Aorta (tissue), 5 donors: ENCODE measurements at regions not wholly inside any gene's neighbourhood (a gene's known extent, or its start where the extent isn't known, plus 50 kb on each side); places are given as distances from the start of the nearest gene placed in this dataset.

ENCODE experiments used
- ATAC-seq: fragments of 200-7000 bp; cut with Tn5 transposase; one replicate; pipeline ENCODE4 v1.9.1; 2022; ENCODE audit warnings: moderate library complexity; ENCODE audit not compliant: low FRiP score
- DNase-seq, 2 donors: peaks; one replicate each; pipeline ENCODE4 v3.0.0-alpha.2; 2020
- H3K27ac ChIP-seq, 2 donors: one replicate each; pipeline ENCODE4 v1.5.1; 2013; ENCODE audit warnings: low read length in 2 of 2, mild to moderate bottlenecking in 2 of 2, moderate library complexity in 2 of 2, control low read depth in 1 of 2, inconsistent platforms in 1 of 2, low read depth in 1 of 2
- H3K27me3 ChIP-seq, 2 donors: one replicate each; pipeline ENCODE4 v1.6.1; 2013; ENCODE audit warnings: control low read depth in 1 of 2, low read length in 1 of 2, mild to moderate bottlenecking in 1 of 2, moderate library complexity in 1 of 2; ENCODE audit not compliant: insufficient read depth in 2 of 2, control insufficient read depth in 1 of 2
- H3K36me3 ChIP-seq, 2 donors: one replicate each; pipeline ENCODE4 v1.6.1; 2013; ENCODE audit warnings: control low read depth in 1 of 2, low read length in 1 of 2, mild to moderate bottlenecking in 1 of 2; ENCODE audit not compliant: insufficient read depth in 2 of 2, control insufficient read depth in 1 of 2
- H3K4me1 ChIP-seq, 2 donors: one replicate each; pipeline ENCODE4 v1.6.1; 2013; ENCODE audit warnings: low read length in 2 of 2, control low read depth in 1 of 2, mild to moderate bottlenecking in 1 of 2, moderate library complexity in 1 of 2; ENCODE audit not compliant: insufficient read depth in 2 of 2, control insufficient read depth in 1 of 2
- H3K4me3 ChIP-seq, 2 donors: one replicate each; pipeline ENCODE4 v1.5.1; 2013; ENCODE audit warnings: low read length in 2 of 2, control low read depth in 1 of 2, mild to moderate bottlenecking in 1 of 2
- H3K9me3 ChIP-seq: one replicate; pipeline ENCODE4 v1.6.1; 2013; ENCODE audit warnings: mild to moderate bottlenecking, low read length; ENCODE audit not compliant: control insufficient read depth
- WGBS, 2 donors: extraction: QIAGEN DNeasy Blood & Tissue Kit; methylation state at CpG; one replicate each; pipeline ENCODE4 v1.1.7; 2013; 5-methylcytosine and 5-hydroxymethylcytosine counted together
- intact Hi-C, 2 donors: fragments of 100-400 bp; cut with DNase I; formaldehyde crosslinking; loops; one replicate each; pipeline versions ENCODE4 v1.14.2 to v1.15.0; 2022
- donor health status: healthy with polysubstance abuse.
- donor health status: Bipolar disorder and iron deficiency.
- donor health status: DM: no; HTN: no; CAD: no.
- donor health status: DM: no; HTN: no; CAD: no.
- donor health status: DM: yes; HTN: yes; CAD: no.

GRCh38 chr16:55942821-55943220 lies 67.6 kb upstream of the CES5A start:
- Histone ChIP-seq H3K27me3 (no peaks in the 10 kb centered on the region), H3K4me3 (no peak overlapping the region), H3K4me1 (no peaks in the 10 kb centered on the region), H3K9me3 (no peaks in the 10 kb centered on the region), H3K27ac (no peak overlapping the region), H3K36me3 (no peaks in the 10 kb centered on the region)
- DNase-seq (no peak), ATAC-seq (no peak)
- intact Hi-C loops, result loop anchor here in 1 of 2 donors (5.0 to 10.0 kb wide), 2 partner anchors 252 to 414 kb away; partner anchors contain the start of gene GNAO1
- 88 to 90% methylated on average over 3 of the region's 3 CpGs for WGBS, 2 donors

DNA sequence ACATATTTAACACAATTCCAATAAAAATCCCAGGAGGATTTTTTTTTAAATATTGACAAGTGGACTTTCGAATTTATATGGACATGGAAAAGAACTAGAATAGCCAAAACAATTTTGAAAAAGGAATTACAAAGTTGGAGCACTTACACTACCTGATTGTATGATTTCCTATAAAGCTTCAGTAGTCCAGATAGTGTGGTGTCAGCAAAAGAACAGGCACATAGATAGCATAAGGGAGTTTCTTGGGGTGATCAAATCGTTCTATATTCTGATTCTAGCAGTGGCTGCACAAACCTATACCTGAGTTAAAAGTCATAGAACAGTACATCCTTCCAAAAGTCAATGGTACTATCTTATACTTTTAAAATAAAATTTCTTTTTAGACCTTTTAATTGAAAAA lies 66.4 kb upstream of the CES5A start:
- DNase-seq (no peak), ATAC-seq (no peak)
- intact Hi-C loops, result loop anchor here in 1 of 2 donors (5.0 to 10.0 kb wide), 2 partner anchors 253 to 416 kb away; partner anchors contain the start of gene GNAO1
- H3K27ac ChIP-seq, result no peak overlapping the region
- H3K9me3 ChIP-seq, result peaks cover 2% of the 10 kb centered on the region
- no peaks in the 10 kb centered on the region for H3K36me3 ChIP-seq
- no peaks in the 10 kb centered on the region for H3K27me3 ChIP-seq
- WGBS, 2 donors, result 58 to 66% methylated on average over 2 of the region's 2 CpGs
- H3K4me1 ChIP-seq, result no peaks in the 10 kb centered on the region
- H3K4me3 ChIP-seq, result no peak overlapping the region

GRCh38 chr16:55938126-55938525 lies 63.0 kb upstream of the CES5A start:
- H3K27ac ChIP-seq, result no peak overlapping the region
- ATAC-seq (no peak), DNase-seq (no peak)
- no peaks in the 10 kb centered on the region for H3K4me1 ChIP-seq
- 57% methylated on average over 1 of the region's 1 CpG for WGBS, 2 donors
- no peaks in the 10 kb centered on the region for H3K36me3 ChIP-seq
- no peak overlapping the region for H3K4me3 ChIP-seq
- intact Hi-C loops, result no loop called here
- peaks cover 2% of the 10 kb centered on the region for H3K9me3 ChIP-seq
- peaks cover 0 to 2% of the 10 kb centered on the region in 2 donors for H3K27me3 ChIP-seq

- Histone ChIP-seq H3K27ac (no peak overlapping the region), H3K36me3 (no peaks in the 10 kb centered on the region), H3K27me3 (peaks cover 0 to 2% of the 10 kb centered on the region in 2 donors), H3K4me1 (no peaks in the 10 kb centered on the region), H3K9me3 (peaks cover 2% of the 10 kb centered on the region), H3K4me3 (no peak overlapping the region)
- DNase-seq (no peak), ATAC-seq (no peak)
- intact Hi-C loops, result no loop called here
- 77% methylated on average over 3 of the region's 3 CpGs for WGBS, 2 donors
Observed at GRCh38 chr16:55933038-55933437, 57.9 kb upstream of the CES5A start.

- no peak for DNase-seq
- Histone ChIP-seq H3K36me3 (no peaks in the 10 kb centered on the region), H3K9me3 (no peaks in the 10 kb centered on the region), H3K4me3 (no peak overlapping the region), H3K27me3 (no peaks in the 10 kb centered on the region), H3K4me1 (no peaks in the 10 kb centered on the region), H3K27ac (no peak overlapping the region)
- no peak for ATAC-seq
- intact Hi-C loops, result no loop called here
- WGBS, 2 donors, result 69 to 82% methylated on average over 2 of the region's 2 CpGs
Observed at GRCh38 chr16:55930036-55930435, 54.9 kb upstream of the CES5A start.

DNA sequence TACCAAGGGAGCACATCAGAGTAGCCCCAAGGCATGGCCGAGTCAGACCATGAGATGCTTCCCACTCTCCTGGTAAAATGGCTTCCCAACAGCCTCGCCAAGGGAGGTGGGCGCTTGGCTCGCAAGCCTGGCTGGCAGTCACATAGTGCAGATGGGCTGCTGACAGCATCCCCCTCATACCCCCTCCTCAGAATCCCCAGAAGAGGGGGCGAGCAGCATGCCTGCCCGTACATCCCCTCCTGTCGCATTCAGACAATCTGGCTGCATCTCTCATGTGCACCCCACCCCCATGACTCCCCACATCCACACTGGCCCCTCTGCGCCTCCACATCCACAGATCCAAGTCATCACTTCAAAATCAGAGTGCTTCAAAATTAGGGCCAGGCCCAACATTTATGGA lies 54.0 kb upstream of the CES5A start:
- Histone ChIP-seq H3K4me1 (no peaks in the 10 kb centered on the region), H3K27ac (no peak overlapping the region), H3K9me3 (no peaks in the 10 kb centered on the region), H3K4me3 (no peak overlapping the region), H3K36me3 (no peaks in the 10 kb centered on the region), H3K27me3 (no peaks in the 10 kb centered on the region)
- intact Hi-C loops, result no loop called here
- no peak for DNase-seq
- WGBS, 2 donors, result 80 to 83% methylated on average over 8 of the region's 8 CpGs
- no peak for ATAC-seq

GRCh38 chr16:55925242-55925641 lies 50.1 kb upstream of the CES5A start:
- no peaks in the 10 kb centered on the region for H3K36me3 ChIP-seq
- intact Hi-C loops, result no loop called here
- no peaks in the 10 kb centered on the region for H3K27me3 ChIP-seq
- H3K27ac ChIP-seq, result no peak overlapping the region
- DNase-seq (no peak), ATAC-seq (no peak)
- WGBS, 2 donors, result 46 to 47% methylated on average over 3 of the region's 3 CpGs
- H3K4me1 ChIP-seq, result no peaks in the 10 kb centered on the region
- H3K4me3 ChIP-seq, result no peak overlapping the region
- H3K9me3 ChIP-seq, result peaks cover 1% of the 10 kb centered on the region
